Transverse colon (tissue), 4 donors: ENCODE measurements at regions not wholly inside any gene's neighbourhood (a gene's known extent, or its start where the extent isn't known, plus 50 kb on each side); places are given as distances from the start of the nearest gene placed in this dataset.

Source experiments
- EP300 ChIP-seq: sonication (generic); formaldehyde crosslinking; IDR thresholded peaks from one replicate; pipeline ENCODE4 v1.6.1; 2017; ENCODE audit warnings: antibody characterized with exemption, low read depth
- POLR2A ChIP-seq: fragments of 450-650 bp; IDR thresholded peaks from one replicate; pipeline ENCODE4 v1.6.1; 2016; ENCODE audit warnings: antibody characterized with exemption, mild to moderate bottlenecking, moderate library complexity
- POLR2AphosphoS5 ChIP-seq, 3 donors: sonication (generic); formaldehyde crosslinking; IDR thresholded peaks; one replicate each; pipeline ENCODE4 v1.6.1; 2016; ENCODE audit warnings: antibody characterized with exemption in 3 of 3
- TF ChIP-seq, protein P1 (sequence below), 5 experiments: fragments of 200-600 bp in 3 of 5; fragments of 450-650 bp in 2 of 5; sonication (generic) in 3 of 5; IDR thresholded peaks; 1 replicate in 2 of 5; 2 replicates in 3 of 5; pipeline ENCODE4 v1.5.1; 2016 to 2017; ENCODE audit warnings: antibody characterized with exemption in 5 of 5, inconsistent platforms in 3 of 5, mild to moderate bottlenecking in 2 of 5, moderate library complexity in 1 of 5

- TF ChIP-seq POLR2A (no peak), POLR2AphosphoS5 (IDR thresholded peaks at IDR 0.05) (no peak), EP300 (no peak)
- TF ChIP-seq, protein P1, sequence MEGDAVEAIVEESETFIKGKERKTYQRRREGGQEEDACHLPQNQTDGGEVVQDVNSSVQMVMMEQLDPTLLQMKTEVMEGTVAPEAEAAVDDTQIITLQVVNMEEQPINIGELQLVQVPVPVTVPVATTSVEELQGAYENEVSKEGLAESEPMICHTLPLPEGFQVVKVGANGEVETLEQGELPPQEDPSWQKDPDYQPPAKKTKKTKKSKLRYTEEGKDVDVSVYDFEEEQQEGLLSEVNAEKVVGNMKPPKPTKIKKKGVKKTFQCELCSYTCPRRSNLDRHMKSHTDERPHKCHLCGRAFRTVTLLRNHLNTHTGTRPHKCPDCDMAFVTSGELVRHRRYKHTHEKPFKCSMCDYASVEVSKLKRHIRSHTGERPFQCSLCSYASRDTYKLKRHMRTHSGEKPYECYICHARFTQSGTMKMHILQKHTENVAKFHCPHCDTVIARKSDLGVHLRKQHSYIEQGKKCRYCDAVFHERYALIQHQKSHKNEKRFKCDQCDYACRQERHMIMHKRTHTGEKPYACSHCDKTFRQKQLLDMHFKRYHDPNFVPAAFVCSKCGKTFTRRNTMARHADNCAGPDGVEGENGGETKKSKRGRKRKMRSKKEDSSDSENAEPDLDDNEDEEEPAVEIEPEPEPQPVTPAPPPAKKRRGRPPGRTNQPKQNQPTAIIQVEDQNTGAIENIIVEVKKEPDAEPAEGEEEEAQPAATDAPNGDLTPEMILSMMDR (IDR thresholded peaks at IDR 0.05), result no peak
These were observed 226.8 kb downstream of the STIM2 start for GRCh38 chr4:27087306-27088045.
